ENCODE measurements at regions not wholly inside any gene's neighbourhood (a gene's known extent, or its start where the extent isn't known, plus 50 kb on each side); places are given as distances from the start of the nearest gene placed in this dataset.

GRCh38 chr10:108072466-108072865, 908.0 kb upstream of the SORCS1 start:
- no peaks in the 10 kb centered on the region for H3K4me1 Mint-ChIP-seq
- no peaks in the 10 kb centered on the region for H3K27me3 ChIP-seq (ENCODE audit: insufficient read depth, low read length)

More at GRCh38 chr10:108072466-108072865, 908.0 kb upstream of the SORCS1 start:
- H3K4me3 Mint-ChIP-seq, result no peak overlapping the region
- no peak overlapping the region for H3K4ac ChIP-seq (ENCODE audit: low read depth, low read length)
- no peak overlapping the region for H2BK20ac ChIP-seq (ENCODE audit: low read depth, low read length, poor library complexity, severe bottlenecking)
- H2AK5ac ChIP-seq (ENCODE audit: insufficient read length, low read length), result no peak overlapping the region
- no peaks in the 10 kb centered on the region for H3K4me1 ChIP-seq (ENCODE audit: insufficient read depth, low read length)
- no peak for TF ChIP-seq CTCF (conservative IDR thresholded peaks at IDR 0.05)
- H3K27ac ChIP-seq (ENCODE audit: insufficient read length, low read depth, low read length), result no peak overlapping the region
- H3K23me2 ChIP-seq (ENCODE audit: insufficient read length, low read depth, low read length, poor library complexity, severe bottlenecking), result no peaks in the 10 kb centered on the region
- H3K4me2 ChIP-seq (ENCODE audit: insufficient read depth, insufficient read length, low read length), result no peak overlapping the region
- H4K20me1 ChIP-seq (ENCODE audit: control insufficient read depth, insufficient read depth, insufficient read length), result no peaks in the 10 kb centered on the region
- H3K23ac ChIP-seq (ENCODE audit: insufficient read length, low read depth, low read length), result no peak overlapping the region
- no peak overlapping the region for H3K18ac ChIP-seq (ENCODE audit: insufficient read length, low read depth, low read length)
- no peaks in the 10 kb centered on the region for H3K27me3 Mint-ChIP-seq (ENCODE audit: low read depth)
- H3T11ph ChIP-seq (ENCODE audit: low read length), result no peak overlapping the region
- H3K9ac ChIP-seq (ENCODE audit: extremely low read depth, insufficient read length, low read length), result no peak overlapping the region
- no peak overlapping the region for H4K5ac ChIP-seq (ENCODE audit: insufficient read length, low read depth, low read length)
- H3K9me3 ChIP-seq (ENCODE audit: control insufficient read depth, low read depth, low read length), result no peaks in the 10 kb centered on the region
- H2BK120ac ChIP-seq (ENCODE audit: low read depth, low read length, poor library complexity, severe bottlenecking), result no peak overlapping the region
- H3K9me3 Mint-ChIP-seq, result no peaks in the 10 kb centered on the region
- no peaks in the 10 kb centered on the region for H3K79me2 ChIP-seq (ENCODE audit: insufficient read depth, low read length)
- H2BK12ac ChIP-seq (ENCODE audit: insufficient read length, low read depth, low read length), result no peak overlapping the region
- no peak for DNase-seq
- no peak overlapping the region for H2BK5ac ChIP-seq (ENCODE audit: insufficient read length, low read length)
- H3K27ac Mint-ChIP-seq, result no peak overlapping the region
- no peak overlapping the region for H2BK15ac ChIP-seq (ENCODE audit: low read depth, low read length)
- no peaks in the 10 kb centered on the region for H3K79me1 ChIP-seq (ENCODE audit: insufficient read depth, low read depth, low read length, poor library complexity, severe bottlenecking)
- H4K8ac ChIP-seq (replicated peaks; ENCODE audit: insufficient read length, low read depth, low read length), result no peak overlapping the region
- no peak overlapping the region for H4K91ac ChIP-seq (ENCODE audit: insufficient read length, low read depth, low read length)
- no peaks in the 10 kb centered on the region for H3K36me3 Mint-ChIP-seq (ENCODE audit: insufficient read depth in 1 of 3, low read depth in 3 of 3)
- no peak overlapping the region for H3K14ac ChIP-seq (ENCODE audit: insufficient read depth, low read length)
- no peak overlapping the region for H2AFZ ChIP-seq (ENCODE audit: low read length)
- H3K56ac ChIP-seq (ENCODE audit: insufficient read length, low read depth, low read length), result no peak overlapping the region
- no CpG with 5 or more reads among the region's 3 CpGs for WGBS (ENCODE audit: extremely low coverage, insufficient read length, low lambda C conversion rate)

Measured in H9 (cell line).